Retinal pigment epithelial cell (primary cell): ENCODE measurements at regions not wholly inside any gene's neighbourhood (a gene's known extent, or its start where the extent isn't known, plus 50 kb on each side); places are given as distances from the start of the nearest gene placed in this dataset.
"Not testable (repeated sequence)": the region's sequence is repeated elsewhere in the genome, so short reads cannot be mapped to it uniquely, and the experiment has no call there.

Experiments
- DNase-seq: peaks from one replicate; pipeline ENCODE4 v3.0.0-alpha.2; 2010; ENCODE audit warnings: low read depth
- H3K4me3 ChIP-seq: 2 replicates; pipeline ENCODE4 v1.5.1; 2011; ENCODE audit warnings: mild to moderate bottlenecking, low read length, control low read depth, moderate library complexity
- CTCF ChIP-seq: conservative IDR thresholded peaks from 2 replicates; pipeline ENCODE4 v1.5.1; 2011; ENCODE audit warnings: low read depth, low read length, control low read depth, inconsistent platforms

- not testable (repeated sequence) for H3K4me3 ChIP-seq, DNase-seq
Measured at GRCh38 chr1:207196135-207196534, 92.1 kb downstream of the C4BPA start.

DNA sequence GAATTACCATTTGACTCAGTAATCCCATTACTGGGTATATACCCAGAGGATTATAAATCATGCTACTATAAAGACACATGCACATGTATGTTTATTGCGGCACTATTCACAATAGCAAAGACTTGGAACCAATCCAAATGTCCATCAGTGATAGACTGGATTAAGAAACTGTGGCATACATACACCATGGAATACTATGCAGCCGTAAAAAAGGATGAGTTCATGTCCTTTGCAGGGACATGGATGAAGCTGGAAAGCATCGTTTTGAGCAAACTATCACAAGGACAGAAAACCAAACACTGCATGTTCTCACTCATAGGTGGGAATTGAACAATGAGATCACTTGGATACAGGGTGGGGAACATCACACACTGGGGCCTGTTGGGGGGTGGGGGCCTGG is 97.5 kb downstream of the C4BPA start:
- not testable (repeated sequence) for DNase-seq, H3K4me3 ChIP-seq

DNA sequence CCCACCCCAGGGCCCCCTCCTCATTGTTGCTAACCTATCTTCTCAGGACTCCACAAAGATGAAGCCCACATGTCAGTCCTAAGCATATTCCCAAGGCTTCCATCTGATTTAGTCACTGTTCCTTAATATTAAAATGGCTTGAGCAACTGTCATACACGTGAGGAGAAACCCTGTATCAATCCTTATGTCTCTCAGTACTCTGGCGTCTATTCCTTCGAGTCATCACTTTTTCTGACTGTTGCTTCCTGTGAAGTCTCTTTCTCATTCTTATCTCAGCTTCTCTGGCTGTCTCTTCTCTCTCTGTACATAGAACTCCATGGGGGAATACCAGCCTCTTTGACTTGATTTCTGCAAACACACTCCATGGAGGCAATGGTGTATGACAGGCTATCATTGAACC is 98.4 kb downstream of the C4BPA start:
- TF ChIP-seq CTCF, result no peak

DNA sequence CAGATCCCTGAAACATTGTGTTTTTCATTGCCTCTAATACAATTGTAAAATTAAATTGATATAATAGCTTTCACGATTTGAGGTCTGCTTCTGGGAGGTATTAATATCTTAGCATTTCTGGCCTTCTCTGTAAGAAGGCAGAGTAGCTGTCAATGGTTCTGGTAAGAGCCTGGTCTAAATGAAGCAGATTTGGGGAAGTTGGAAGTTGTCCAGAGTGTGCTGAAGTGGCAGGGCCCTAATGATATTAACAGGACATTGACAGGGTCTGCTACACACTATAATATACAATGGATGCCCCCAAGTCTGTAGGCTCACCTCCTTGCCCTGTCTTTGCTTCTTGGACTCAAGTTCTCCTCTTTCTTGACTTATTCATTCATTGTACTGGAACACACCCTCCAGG is 99.5 kb downstream of the C4BPA start:
- DNase-seq, result no peak
- TF ChIP-seq CTCF, result no peak
- no peak overlapping the region for H3K4me3 ChIP-seq

More for the DNA sequence above, 98.4 kb downstream of the C4BPA start:
- H3K4me3 ChIP-seq, result no peak overlapping the region
- DNase-seq, result no peak

- no peak overlapping the region for H3K4me3 ChIP-seq
- no peak for DNase-seq
- TF ChIP-seq CTCF, result no peak
Measured at GRCh38 chr1:207205614-207206061, 101.6 kb downstream of the C4BPA start.

DNA sequence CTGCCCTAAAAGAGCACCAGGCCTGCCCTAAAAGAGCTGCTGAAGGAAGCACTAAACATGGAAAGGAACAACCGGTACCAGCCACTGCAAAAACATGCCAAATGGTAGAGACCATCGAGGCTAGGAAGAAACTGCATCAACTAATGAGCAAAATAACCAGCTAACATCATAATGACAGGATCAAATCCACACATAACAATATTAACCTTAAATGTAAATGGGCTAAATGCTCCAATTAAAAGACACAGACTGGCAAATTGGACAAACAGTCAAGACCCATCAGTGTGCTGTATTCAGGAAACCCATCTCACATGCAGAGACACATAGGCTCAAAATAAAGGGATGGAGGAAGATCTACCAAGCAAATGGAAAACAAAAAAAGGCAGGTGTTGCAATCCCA is 104.7 kb downstream of the C4BPA start:
- DNase-seq, H3K4me3 ChIP-seq: not testable (repeated sequence)

- no peak for TF ChIP-seq CTCF
- H3K4me3 ChIP-seq, result no peak overlapping the region
- DNase-seq, result no peak
Measured at GRCh38 chr1:207214453-207214852, 107.0 kb upstream of the CD55 start.

DNA sequence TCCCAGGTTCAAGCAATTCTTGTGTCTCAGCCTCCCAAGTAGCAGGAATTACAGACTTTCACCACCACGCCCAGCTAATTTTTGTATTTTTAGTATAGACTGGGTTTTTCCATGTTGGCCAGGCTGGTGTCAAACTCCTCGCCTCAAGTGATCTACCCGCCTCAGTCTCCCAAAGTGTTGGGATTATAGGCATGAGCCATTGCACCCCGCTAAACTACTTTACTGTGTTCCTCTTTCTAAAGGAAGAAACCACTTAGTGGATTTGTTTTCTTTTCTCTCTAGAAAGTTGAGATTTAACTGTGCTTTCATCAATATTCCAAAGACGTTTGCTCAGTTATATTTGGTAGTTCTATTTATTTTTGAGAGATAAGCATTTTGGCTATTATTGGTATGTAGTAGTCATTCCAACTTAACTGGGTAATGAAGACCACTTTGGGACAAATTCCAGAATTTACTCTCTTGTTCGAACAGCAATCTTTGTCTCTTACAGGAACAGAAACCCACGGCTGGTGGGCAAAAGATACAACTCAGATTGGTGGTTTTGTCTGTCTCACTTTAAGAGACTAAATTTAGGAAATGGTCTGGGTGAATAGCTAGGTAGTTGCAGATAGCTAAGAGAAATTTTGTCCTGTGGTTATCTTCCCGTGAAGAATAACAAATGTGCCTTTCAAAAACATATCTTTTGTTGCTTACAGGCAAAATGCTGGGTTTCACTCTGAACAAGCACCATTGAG is 103.5 kb upstream of the CD55 start:
- H3K4me3 ChIP-seq, result no peak overlapping the region
- no peak for DNase-seq
- no peak for TF ChIP-seq CTCF
